GM20000 (cell line): ENCODE measurements at regions not wholly inside any gene's neighbourhood (a gene's known extent, or its start where the extent isn't known, plus 50 kb on each side); places are given as distances from the start of the nearest gene placed in this dataset.

Source experiments
- DNase-seq: peaks from one replicate; pipeline ENCODE4 v3.0.0; 2012; ENCODE audit warnings: low spot score
- CTCF ChIP-seq: IDR thresholded peaks from 2 replicates; pipeline ENCODE4 v1.5.1; 2012; ENCODE audit warnings: mild to moderate bottlenecking, control low read depth; ENCODE audit errors: extremely low read depth, missing control alignments

- DNase-seq: no peak
- TF ChIP-seq CTCF: no peak
Measured at GRCh38 chr2:217740756-217741155, 262.0 kb downstream of the TNS1 start.

- TF ChIP-seq CTCF: no peak
- no peak for DNase-seq
Measured at GRCh38 chr2:217740178-217740577, 262.6 kb downstream of the TNS1 start.

GRCh38 chr2:217739741-217740140 lies 263.1 kb downstream of the TNS1 start:
- no peak for DNase-seq
- no peak for TF ChIP-seq CTCF

GRCh38 chr2:217738061-217738460 lies 264.7 kb downstream of the TNS1 start:
- TF ChIP-seq CTCF: no peak
- DNase-seq: no peak

GRCh38 chr2:217736776-217737550 lies 265.8 kb downstream of the TNS1 start:
- TF ChIP-seq CTCF: no peak
- no peak for DNase-seq

GRCh38 chr2:217735899-217736298 lies 266.9 kb downstream of the TNS1 start:
- no peak for DNase-seq
- TF ChIP-seq CTCF: no peak

GRCh38 chr2:217735034-217735433 lies 267.8 kb downstream of the TNS1 start:
- no peak for TF ChIP-seq CTCF
- no peak for DNase-seq
